Panc1 (cell line): ENCODE measurements at regions not wholly inside any gene's neighbourhood (a gene's known extent, or its start where the extent isn't known, plus 50 kb on each side); places are given as distances from the start of the nearest gene placed in this dataset.

Experiments
- POLR2AphosphoS5 ChIP-seq: IDR thresholded peaks from 2 replicates; pipeline ENCODE4 v1.6.1; 2012; ENCODE audit warnings: mild to moderate bottlenecking, low read depth, low read length, moderate library complexity
- REST ChIP-seq, 2 experiments: IDR thresholded peaks; 2 replicates each; pipeline ENCODE4 v1.6.1; 2011 to 2012; ENCODE audit warnings: low read depth in 2 of 2, control low read depth in 1 of 2, low read length in 1 of 2, mild to moderate bottlenecking in 1 of 2, moderate library complexity in 1 of 2; ENCODE audit not compliant: insufficient read depth in 1 of 2
- TF ChIP-seq, protein P1 (sequence below): fragments of 450-650 bp; IDR thresholded peaks from 2 replicates; pipeline ENCODE4 v1.5.1; 2017; ENCODE audit warnings: mild to moderate bottlenecking

DNA sequence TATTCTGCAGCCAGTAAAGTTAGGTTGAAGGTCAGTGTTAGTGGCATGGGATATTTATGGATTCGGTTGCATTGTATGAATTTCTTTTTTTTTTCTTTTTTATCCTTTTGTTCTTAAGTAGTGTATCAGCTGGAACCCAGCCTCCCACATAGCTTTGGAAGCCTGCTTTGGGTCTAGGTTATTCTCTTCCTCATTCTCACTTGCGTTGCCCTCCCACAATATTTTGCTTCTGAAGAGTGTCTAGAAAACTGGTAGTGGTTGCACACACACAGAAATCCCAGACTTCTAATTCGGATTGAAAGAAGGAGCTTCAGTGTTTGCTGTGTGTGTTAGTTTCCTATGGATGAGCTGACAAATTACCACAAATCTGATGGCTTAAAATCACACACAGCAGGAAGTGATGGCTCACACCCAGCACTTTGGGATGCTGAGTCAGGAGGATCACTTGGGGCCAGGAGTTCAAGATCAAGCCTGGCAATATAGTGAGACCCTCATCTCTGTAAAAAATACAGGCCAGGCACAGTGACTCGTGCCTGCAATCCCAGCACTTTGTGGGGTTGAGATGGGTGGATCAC is 104.8 kb downstream of the ARL4C start:
- TF ChIP-seq, protein P1, sequence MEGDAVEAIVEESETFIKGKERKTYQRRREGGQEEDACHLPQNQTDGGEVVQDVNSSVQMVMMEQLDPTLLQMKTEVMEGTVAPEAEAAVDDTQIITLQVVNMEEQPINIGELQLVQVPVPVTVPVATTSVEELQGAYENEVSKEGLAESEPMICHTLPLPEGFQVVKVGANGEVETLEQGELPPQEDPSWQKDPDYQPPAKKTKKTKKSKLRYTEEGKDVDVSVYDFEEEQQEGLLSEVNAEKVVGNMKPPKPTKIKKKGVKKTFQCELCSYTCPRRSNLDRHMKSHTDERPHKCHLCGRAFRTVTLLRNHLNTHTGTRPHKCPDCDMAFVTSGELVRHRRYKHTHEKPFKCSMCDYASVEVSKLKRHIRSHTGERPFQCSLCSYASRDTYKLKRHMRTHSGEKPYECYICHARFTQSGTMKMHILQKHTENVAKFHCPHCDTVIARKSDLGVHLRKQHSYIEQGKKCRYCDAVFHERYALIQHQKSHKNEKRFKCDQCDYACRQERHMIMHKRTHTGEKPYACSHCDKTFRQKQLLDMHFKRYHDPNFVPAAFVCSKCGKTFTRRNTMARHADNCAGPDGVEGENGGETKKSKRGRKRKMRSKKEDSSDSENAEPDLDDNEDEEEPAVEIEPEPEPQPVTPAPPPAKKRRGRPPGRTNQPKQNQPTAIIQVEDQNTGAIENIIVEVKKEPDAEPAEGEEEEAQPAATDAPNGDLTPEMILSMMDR: no peak
- TF ChIP-seq REST (IDR thresholded peaks at IDR 0.05; ENCODE audit: insufficient read depth in 1 of 2, low read depth in 2 of 2, low read length in 1 of 2): no peak
- no peak for TF ChIP-seq POLR2AphosphoS5
